GM12892 (cell line): ENCODE measurements at regions not wholly inside any gene's neighbourhood (a gene's known extent, or its start where the extent isn't known, plus 50 kb on each side); places are given as distances from the start of the nearest gene placed in this dataset.

Experiments
- DNase-seq: peaks from one replicate; pipeline ENCODE4 v3.0.0; 2011; ENCODE audit not compliant: insufficient read length
- FAIRE-seq: peaks from 2 replicates; lab custom pipeline; 2011; peaks lifted over from hg19 to GRCh38; lab: Jason Lieb, UNC
- POLR2A ChIP-seq: IDR thresholded peaks from 2 replicates; pipeline ENCODE4 v1.6.1; 2011; ENCODE audit warnings: low read depth, low read length, control low read depth
- POLR2AphosphoS5 ChIP-seq: IDR thresholded peaks from 2 replicates; pipeline ENCODE4 v1.6.1; 2011; ENCODE audit warnings: low read depth, low read length, control low read depth
- TAF1 ChIP-seq: IDR thresholded peaks from 2 replicates; pipeline ENCODE4 v1.6.1; 2011; ENCODE audit warnings: low read depth, mild to moderate bottlenecking, control low read depth, low read length, borderline replicate concordance

- no peak for FAIRE-seq
- no peak for DNase-seq
- TF ChIP-seq TAF1, result no peak
These were observed 80.5 kb upstream of the ITPRID2 start for GRCh38 chr2:181810823-181811695.

- DNase-seq (no peak), FAIRE-seq (no peak)
- no peak for TF ChIP-seq TAF1
- TF ChIP-seq POLR2AphosphoS5, result no peak
- no peak for TF ChIP-seq POLR2A
These were observed 79.3 kb upstream of the ITPRID2 start for GRCh38 chr2:181812106-181812743.

GRCh38 chr2:181814057-181814491 is 77.5 kb upstream of the ITPRID2 start:
- DNase-seq (no peak), FAIRE-seq (no peak)
- TF ChIP-seq POLR2A (no peak), TAF1 (no peak), POLR2AphosphoS5 (no peak)

- no peak for TF ChIP-seq POLR2AphosphoS5
- TF ChIP-seq POLR2A, result no peak
- FAIRE-seq (no peak), DNase-seq (no peak)
These were observed 74.0 kb upstream of the ITPRID2 start for GRCh38 chr2:181817509-181817908.

- DNase-seq (no peak), FAIRE-seq (no peak)
- TF ChIP-seq POLR2AphosphoS5 (no peak), TAF1 (no peak), POLR2A (no peak)
These were observed 73.4 kb upstream of the ITPRID2 start for GRCh38 chr2:181818058-181818680.

- FAIRE-seq (no peak), DNase-seq (no peak)
- TF ChIP-seq TAF1, result no peak
- TF ChIP-seq POLR2A, result no peak
- no peak for TF ChIP-seq POLR2AphosphoS5
These were observed 72.7 kb upstream of the ITPRID2 start for GRCh38 chr2:181818840-181819239.

GRCh38 chr2:181821049-181821448 is 70.5 kb upstream of the ITPRID2 start:
- no peak for DNase-seq
- TF ChIP-seq POLR2AphosphoS5 (no peak), POLR2A (no peak)
- no peak for FAIRE-seq

- FAIRE-seq (no peak), DNase-seq (no peak)
- TF ChIP-seq TAF1, result no peak
- TF ChIP-seq POLR2AphosphoS5, result no peak
These were observed 69.4 kb upstream of the ITPRID2 start for GRCh38 chr2:181822097-181822496.

GRCh38 chr2:181823405-181823804 is 68.1 kb upstream of the ITPRID2 start:
- no peak for FAIRE-seq
- TF ChIP-seq POLR2A (no peak), TAF1 (no peak), POLR2AphosphoS5 (no peak)

GRCh38 chr2:181828122-181828705 is 63.3 kb upstream of the ITPRID2 start:
- FAIRE-seq, result no peak
- DNase-seq, result no peak
- no peak for TF ChIP-seq TAF1
- TF ChIP-seq POLR2A, result no peak
- no peak for TF ChIP-seq POLR2AphosphoS5

More at GRCh38 chr2:181823405-181823804, 68.1 kb upstream of the ITPRID2 start:
- no peak for DNase-seq

- TF ChIP-seq TAF1 (no peak), POLR2A (no peak)
- no peak for FAIRE-seq
- no peak for DNase-seq
These were observed 62.3 kb upstream of the ITPRID2 start for GRCh38 chr2:181829230-181829629.
